Gastrocnemius medialis (tissue), 4 donors: ENCODE measurements at regions not wholly inside any gene's neighbourhood (a gene's known extent, or its start where the extent isn't known, plus 50 kb on each side); places are given as distances from the start of the nearest gene placed in this dataset.

Experiments used
- ATAC-seq, 2 donors: fragments of 150-250 bp; one replicate each; pipeline ENCODE4 v1.9.1; 2016
- DNase-seq, 2 donors: peaks; one replicate each; pipeline ENCODE4 v3.0.0-alpha.2; 2019
- H3K27ac ChIP-seq, 4 donors: fragments of 200-600 bp; sonication (generic); 1 replicate in 1 of 4; 2 replicates in 3 of 4; pipeline ENCODE4 v1.5.1; 2016 to 2018; ENCODE audit warnings: mild to moderate bottlenecking in 2 of 4, moderate library complexity in 1 of 4
- H3K27me3 ChIP-seq, 3 donors: fragments of 200-600 bp; sonication (generic) in 2 of 3; 1 replicate in 1 of 3; 2 replicates in 2 of 3; pipeline versions ENCODE4 v1.5.1 to v1.6.0; 2016 to 2019; ENCODE audit warnings: mild to moderate bottlenecking in 1 of 3, moderate library complexity in 1 of 3
- H3K36me3 ChIP-seq, 2 donors: fragments of 200-600 bp; sonication (generic) in 1 of 2; one replicate each; pipeline ENCODE4 v1.5.1; 2017 to 2018
- H3K4me1 ChIP-seq, 2 donors: fragments of 200-600 bp; sonication (generic) in 1 of 2; one replicate each; pipeline ENCODE4 v1.5.1; 2016 to 2017; ENCODE audit warnings: mild to moderate bottlenecking in 2 of 2
- H3K4me3 ChIP-seq, 4 donors: fragments of 200-600 bp; sonication (generic) in 3 of 4; 1 replicate in 1 of 4; 2 replicates in 3 of 4; pipeline ENCODE4 v1.5.1; 2016 to 2019; ENCODE audit warnings: mild to moderate bottlenecking in 2 of 4
- H3K9me3 ChIP-seq, 3 donors: fragments of 200-600 bp; sonication (generic) in 2 of 3; 1 replicate in 1 of 3; 2 replicates in 2 of 3; pipeline ENCODE4 v1.5.1; 2016 to 2019
- CTCF ChIP-seq, 5 experiments: fragments of 450-650 bp in 3 of 5; fragments of 200-600 bp in 2 of 5; sonication (generic) in 2 of 5; IDR thresholded peaks in 4 of 5; conservative IDR thresholded peaks in 1 of 5; 1 replicate in 4 of 5; 2 replicates in 1 of 5; pipeline ENCODE4 v1.5.1; 2016 to 2019; ENCODE audit warnings: antibody characterized with exemption in 5 of 5, mild to moderate bottlenecking in 3 of 5, moderate library complexity in 3 of 5
- POLR2A ChIP-seq, 2 donors: fragments of 450-650 bp; IDR thresholded peaks; one replicate each; pipeline ENCODE4 v1.6.1; 2017; ENCODE audit warnings: antibody characterized with exemption in 2 of 2, mild to moderate bottlenecking in 2 of 2, moderate library complexity in 2 of 2
- in situ Hi-C, 4 donors: fragments of 200-750 bp; cut with MboI; loops; one replicate each; pipeline versions ENCODE4 v1.15.0 to v1.8.0; 2017; ENCODE audit warnings: low sequenced_read_pairs in 4 of 4
- intact Hi-C: fragments of 100-400 bp; cut with DNase I; formaldehyde crosslinking; loops from one replicate; pipeline ENCODE4 v1.15.1; 2023; ENCODE audit warnings: low total_unique reads

- Histone ChIP-seq H3K4me3 (no peak overlapping the region), H3K27me3 (no peaks in the 10 kb centered on the region), H3K27ac (no peak overlapping the region), H3K36me3 (no peaks in the 10 kb centered on the region), H3K4me1 (no peaks in the 10 kb centered on the region), H3K9me3 (no peaks in the 10 kb centered on the region)
- TF ChIP-seq CTCF (IDR thresholded peaks at IDR 0.05 in 4 of 5, conservative IDR thresholded peaks at IDR 0.05 in 1 of 5) (no peak), POLR2A (IDR thresholded peaks at IDR 0.05) (no peak)
- intact Hi-C loops = no loop called here
- in situ Hi-C loops = no loop called here
- DNase-seq (no peak), ATAC-seq (no peak)
These were observed 244.4 kb downstream of the LRRIQ3 start for GRCh38 chr1:73953586-73953985.

GRCh38 chr1:73953186-73953585 is 244.8 kb downstream of the LRRIQ3 start:
- in situ Hi-C loops = no loop called here
- Histone ChIP-seq H3K4me1 (no peaks in the 10 kb centered on the region), H3K4me3 (no peak overlapping the region), H3K27ac (no peak overlapping the region), H3K9me3 (no peaks in the 10 kb centered on the region), H3K36me3 (no peaks in the 10 kb centered on the region), H3K27me3 (no peaks in the 10 kb centered on the region)
- ATAC-seq = no peak
- intact Hi-C loops = no loop called here
- TF ChIP-seq POLR2A (IDR thresholded peaks at IDR 0.05) = no peak
- TF ChIP-seq CTCF (IDR thresholded peaks at IDR 0.05 in 4 of 5, conservative IDR thresholded peaks at IDR 0.05 in 1 of 5) = no peak
- no peak for DNase-seq

GRCh38 chr1:73948055-73948454 is 249.9 kb downstream of the LRRIQ3 start:
- ATAC-seq (no peak), DNase-seq (no peak)
- intact Hi-C loops = no loop called here

GRCh38 chr1:73947009-73947408 is 251.0 kb downstream of the LRRIQ3 start:
- H3K36me3 ChIP-seq = no peaks in the 10 kb centered on the region
- no peak for ATAC-seq
- no peaks in the 10 kb centered on the region for H3K4me1 ChIP-seq
- intact Hi-C loops = no loop called here
- no peaks in the 10 kb centered on the region for H3K27me3 ChIP-seq
- no peaks in the 10 kb centered on the region for H3K9me3 ChIP-seq
- DNase-seq = no peak
- in situ Hi-C loops = no loop called here
- H3K27ac ChIP-seq = no peak overlapping the region
- TF ChIP-seq POLR2A (IDR thresholded peaks at IDR 0.05) (no peak), CTCF (IDR thresholded peaks at IDR 0.05 in 4 of 5, conservative IDR thresholded peaks at IDR 0.05 in 1 of 5) (no peak)
- no peak overlapping the region for H3K4me3 ChIP-seq

More at GRCh38 chr1:73948055-73948454, 249.9 kb downstream of the LRRIQ3 start:
- H3K27me3 ChIP-seq = no peaks in the 10 kb centered on the region
- TF ChIP-seq CTCF (IDR thresholded peaks at IDR 0.05 in 4 of 5, conservative IDR thresholded peaks at IDR 0.05 in 1 of 5) = no peak
- TF ChIP-seq POLR2A (IDR thresholded peaks at IDR 0.05) = no peak
- H3K36me3 ChIP-seq = no peaks in the 10 kb centered on the region
- in situ Hi-C loops = no loop called here
- no peaks in the 10 kb centered on the region for H3K9me3 ChIP-seq
- H3K4me1 ChIP-seq = no peaks in the 10 kb centered on the region
- H3K27ac ChIP-seq = no peak overlapping the region
- no peak overlapping the region for H3K4me3 ChIP-seq

- Histone ChIP-seq H3K4me3 (no peak overlapping the region), H3K9me3 (no peaks in the 10 kb centered on the region), H3K27ac (no peak overlapping the region), H3K4me1 (no peaks in the 10 kb centered on the region), H3K27me3 (no peaks in the 10 kb centered on the region), H3K36me3 (no peaks in the 10 kb centered on the region)
- intact Hi-C loops = no loop called here
- TF ChIP-seq POLR2A (IDR thresholded peaks at IDR 0.05) (no peak), CTCF (IDR thresholded peaks at IDR 0.05 in 4 of 5, conservative IDR thresholded peaks at IDR 0.05 in 1 of 5) (no peak)
- in situ Hi-C loops = no loop called here
- ATAC-seq (no peak), DNase-seq (no peak)
These were observed 254.7 kb downstream of the LRRIQ3 start for GRCh38 chr1:73943270-73943669.
